ENCODE measurements at regions not wholly inside any gene's neighbourhood (a gene's known extent, or its start where the extent isn't known, plus 50 kb on each side); places are given as distances from the start of the nearest gene placed in this dataset.

DNA sequence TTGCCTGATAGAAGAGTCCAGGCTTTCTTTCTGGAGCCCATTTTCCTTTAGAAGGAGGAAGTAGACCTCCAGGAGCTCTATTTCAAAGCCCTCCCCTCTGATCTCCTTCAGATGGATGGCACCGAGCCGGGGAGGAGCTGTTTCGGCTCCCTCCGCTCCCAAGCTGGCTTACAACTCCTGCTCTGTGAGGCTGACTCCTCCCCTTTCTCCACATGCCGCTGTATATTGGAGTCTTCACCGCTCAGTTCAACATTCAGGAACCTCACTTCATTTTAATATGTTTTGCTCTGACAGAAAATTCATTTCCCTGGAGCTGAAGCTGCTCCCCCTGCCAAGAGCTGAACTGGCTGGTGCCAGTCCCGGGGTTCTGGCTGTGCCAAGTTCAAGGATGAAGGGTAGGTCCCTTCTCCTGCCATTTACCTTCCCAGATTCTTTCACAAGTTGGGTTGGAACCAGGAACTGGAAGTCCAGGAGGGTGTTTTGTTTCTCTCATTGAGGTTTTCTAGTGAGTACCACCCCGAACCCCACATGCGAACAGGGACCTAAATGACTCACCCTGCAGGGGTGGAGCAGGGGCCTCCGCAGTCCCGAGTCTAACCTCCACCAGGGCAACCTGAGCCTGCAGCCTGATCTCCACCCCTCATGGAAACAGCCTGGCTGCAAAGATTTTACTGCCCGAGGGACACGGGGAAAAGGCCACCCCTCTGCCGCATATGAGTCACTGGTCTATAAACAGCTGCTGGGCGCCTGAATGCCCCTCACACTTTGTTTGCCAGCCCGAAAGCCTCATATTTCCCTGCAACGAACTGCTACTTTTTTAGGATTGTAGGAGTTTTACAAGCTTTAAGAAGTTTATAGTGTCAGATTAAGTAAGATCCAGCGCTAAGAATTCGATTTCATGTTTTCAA lies 68.6 kb upstream of the FOXA2 start:
- no peak for DNase-seq (ENCODE audit: low read depth, low spot score)

DNA sequence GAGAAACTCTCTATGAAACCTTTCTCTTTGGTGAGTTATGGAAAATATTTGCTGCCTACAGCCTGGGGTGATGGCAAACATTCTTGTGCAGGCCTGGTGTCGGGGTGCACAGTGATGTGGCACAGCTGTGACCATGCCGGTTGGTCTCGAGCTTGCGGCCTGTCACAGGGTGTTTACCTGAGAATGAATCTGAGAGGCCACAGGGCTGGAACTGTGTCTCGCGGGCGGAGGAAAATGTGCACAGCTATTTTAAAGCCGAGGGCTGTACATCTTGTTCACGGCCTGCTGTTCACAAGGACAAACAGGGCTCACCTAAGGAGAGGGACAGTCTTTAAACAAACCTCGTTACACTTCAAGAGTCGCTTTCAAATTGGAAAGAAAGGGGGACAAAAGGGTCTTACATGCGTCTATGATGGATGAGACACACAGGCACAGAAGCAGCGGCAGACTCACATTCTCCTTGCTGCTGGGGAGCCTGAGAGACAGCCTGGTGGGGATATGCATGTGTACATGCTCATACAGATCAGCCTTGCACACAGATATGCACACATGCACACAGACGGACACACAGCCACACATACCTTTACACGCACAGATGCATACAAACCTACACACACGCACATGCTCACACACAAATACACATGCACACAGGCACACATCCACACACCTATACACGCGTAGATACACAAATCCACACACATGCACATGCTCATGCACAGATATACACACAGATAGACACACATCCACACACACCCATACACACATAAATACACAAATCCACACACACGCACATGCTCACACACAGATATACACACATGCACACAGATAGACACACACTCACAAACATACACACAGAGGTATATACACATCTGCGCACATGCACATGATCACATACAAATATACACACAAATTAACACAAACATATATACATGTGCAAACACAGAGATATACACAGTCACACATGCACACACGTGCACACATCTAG lies 69.6 kb upstream of the FOXA2 start:
- no peak for DNase-seq (ENCODE audit: low read depth, low spot score)

DNA sequence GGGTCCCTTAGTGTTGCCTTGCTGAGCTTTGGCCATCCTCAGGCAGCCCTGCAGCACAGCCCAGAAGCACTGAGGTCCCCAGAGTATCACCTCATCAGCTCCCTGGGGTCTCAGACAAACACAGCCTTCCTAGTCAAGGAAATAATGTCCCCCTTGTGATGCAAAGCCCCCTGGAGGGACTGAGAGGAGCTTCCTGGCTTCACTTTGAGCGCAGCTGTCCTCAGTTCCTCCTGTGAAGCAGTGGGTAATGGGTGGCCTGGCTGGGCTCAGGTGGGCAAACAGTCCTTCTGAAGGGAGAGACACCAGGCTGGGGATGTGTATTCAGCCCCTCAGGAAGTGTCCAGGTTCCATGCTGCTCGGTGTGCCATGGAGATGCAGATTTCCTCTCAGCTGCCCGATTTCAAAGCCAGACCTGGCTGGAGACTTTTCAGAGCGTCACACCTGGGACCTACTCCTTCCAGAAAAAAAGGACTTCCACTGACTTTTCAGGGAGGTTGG lies 79.2 kb upstream of the FOXA2 start:
- no peak for DNase-seq (ENCODE audit: low read depth, low spot score)

DNA sequence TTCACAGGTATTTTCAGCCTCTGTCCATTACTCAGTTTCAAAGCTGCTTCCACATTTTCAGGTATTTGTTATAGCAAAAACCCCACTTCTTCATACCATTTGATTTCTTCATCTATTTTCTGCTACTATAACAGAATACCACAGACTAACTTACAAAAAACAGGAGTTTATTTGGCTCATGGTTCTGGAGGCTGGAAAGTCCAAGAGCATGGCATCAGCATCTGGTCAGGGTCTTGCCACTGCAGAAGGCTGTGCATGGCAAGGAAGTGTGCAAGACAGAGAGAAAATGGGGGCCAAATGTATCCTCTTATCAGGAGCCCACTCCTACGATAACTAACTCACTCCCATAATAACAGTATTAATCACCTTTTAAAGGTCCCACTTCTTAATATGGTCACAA lies 82.8 kb upstream of the FOXA2 start:
- no peak for DNase-seq (ENCODE audit: low read depth, low spot score)

DNA sequence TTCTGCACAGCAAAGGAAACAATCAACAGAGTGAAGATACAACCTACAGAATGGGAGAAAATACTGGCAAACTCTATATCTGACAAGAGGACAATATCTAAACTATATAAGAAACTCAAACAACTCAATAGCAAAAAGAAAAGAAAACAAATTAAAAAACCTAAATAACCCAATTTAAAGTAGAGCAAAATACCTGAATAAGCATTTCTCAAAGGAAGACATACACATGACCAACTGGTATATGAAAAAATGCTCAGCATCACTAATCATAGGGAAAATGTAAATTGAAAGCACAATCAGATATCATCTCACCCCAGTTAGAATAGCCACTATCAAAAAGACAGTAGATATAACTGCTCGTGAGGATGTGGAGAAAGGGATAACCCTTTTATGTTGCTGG lies 87.8 kb upstream of the FOXA2 start:
- DNase-seq (ENCODE audit: low read depth, low spot score), result no peak

DNA sequence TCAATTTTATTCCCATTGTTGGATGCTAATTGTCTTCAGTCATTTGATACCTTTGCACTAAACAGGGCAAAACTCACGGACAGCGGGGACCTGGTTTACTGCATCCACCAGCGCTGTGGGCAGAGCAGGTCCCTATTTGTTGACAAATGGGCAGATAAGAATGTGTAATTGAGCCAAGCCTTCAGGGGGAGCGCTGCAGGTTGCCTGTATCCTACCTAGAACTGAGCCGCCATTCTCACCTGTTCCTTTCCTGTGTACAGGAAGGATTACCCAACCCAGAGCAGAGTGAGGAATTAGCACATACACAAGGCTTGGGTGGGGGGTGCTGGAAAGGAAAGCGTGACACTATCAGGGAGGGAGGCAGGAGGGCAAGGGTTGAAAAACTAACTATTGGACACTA lies 89.1 kb upstream of the FOXA2 start:
- DNase-seq (ENCODE audit: low read depth, low spot score), result no peak

DNA sequence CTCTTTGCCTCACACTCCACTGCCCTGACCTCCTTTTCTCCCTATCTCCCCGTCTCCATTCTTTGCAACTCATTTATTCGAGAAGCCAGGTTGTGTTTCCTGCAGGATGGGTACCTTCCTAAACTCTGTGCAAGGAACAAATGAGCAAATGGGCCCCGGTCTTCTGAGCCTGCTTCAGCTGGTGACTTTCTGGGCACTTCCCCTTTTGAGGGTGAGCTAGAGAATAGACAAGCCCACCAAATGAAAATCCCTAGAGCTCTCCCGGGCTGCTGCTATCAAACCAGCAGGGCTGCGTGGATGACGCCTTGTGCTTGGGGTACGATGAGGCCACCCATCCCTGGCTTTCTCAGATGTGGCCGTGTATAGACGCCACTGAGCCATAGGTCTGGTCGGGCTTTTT lies 91.0 kb upstream of the FOXA2 start:
- no peak for DNase-seq (ENCODE audit: low read depth, low spot score)

DNA sequence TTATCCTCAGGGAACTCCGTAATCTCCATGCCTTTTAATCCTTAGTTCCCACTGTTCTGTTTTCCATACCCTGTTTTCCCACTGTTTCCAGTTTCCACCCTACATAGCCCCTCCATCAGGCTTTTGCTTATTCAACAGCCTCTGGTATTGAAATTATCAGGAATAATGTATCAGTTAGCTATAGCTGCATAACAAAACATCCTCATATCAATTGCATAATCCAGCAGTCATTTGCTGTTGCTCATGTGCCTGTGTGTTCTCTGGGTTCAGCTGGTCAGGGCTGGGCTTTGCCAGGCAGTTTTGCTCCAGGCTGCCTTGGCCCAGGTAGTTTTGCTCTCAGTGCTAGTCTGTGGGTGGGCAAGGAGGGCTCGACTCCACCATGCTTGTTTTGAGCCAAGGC lies 94.3 kb upstream of the FOXA2 start:
- DNase-seq (ENCODE audit: low read depth, low spot score), result no peak

DNA sequence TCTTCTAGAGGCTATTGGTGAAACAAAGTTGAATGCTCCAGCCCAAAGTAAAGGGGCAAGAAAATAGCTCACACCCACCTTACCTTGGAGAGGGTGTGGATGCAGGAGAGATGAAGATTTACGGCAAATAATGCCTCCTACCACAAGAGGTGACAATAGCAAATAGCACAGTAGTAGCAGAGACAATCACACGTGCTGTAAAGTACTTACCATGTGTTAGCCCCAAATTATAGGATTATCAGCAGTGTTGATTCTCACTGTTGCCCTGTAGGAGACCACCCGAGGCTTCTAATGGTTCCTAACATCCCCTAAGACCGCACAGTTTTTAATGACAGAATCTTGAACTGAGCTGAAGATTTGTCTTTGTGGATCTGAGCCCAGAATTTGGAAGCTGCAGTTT lies 94.8 kb upstream of the FOXA2 start:
- DNase-seq (ENCODE audit: low read depth, low spot score), result no peak

DNA sequence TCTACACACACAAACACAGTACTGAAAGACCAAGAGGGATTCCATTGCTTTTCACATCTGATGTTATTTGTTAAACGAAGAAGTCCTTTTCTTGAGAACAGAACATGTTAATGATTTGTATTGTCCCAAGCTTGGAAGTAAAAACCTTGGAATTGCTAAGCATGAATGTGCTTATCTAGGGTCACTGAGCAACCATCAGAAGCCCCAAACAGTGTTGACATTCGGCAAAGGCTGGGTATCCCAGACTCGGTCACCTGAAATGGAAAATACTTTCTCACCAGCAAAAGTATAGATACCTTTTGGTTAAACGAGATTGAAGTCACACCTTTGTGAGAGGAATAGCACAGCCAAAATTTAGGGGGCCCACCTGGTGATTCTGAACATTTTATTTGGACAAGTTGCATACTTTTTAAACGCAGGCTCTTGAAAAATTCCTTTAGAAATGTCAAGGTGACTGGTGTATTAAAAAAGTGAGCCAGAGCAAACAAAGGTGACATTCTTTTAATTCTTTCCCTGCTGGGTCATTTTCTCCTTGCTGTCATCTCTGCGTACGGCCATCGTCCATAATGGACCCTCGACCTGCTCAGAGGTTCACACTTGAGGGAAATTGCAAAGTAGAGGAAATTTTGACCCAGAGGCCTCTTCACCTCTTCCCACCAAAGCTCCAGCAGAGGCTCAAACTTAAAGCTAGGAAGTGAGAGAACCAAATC lies 95.8 kb upstream of the FOXA2 start:
- no peak for DNase-seq (ENCODE audit: low read depth, low spot score)

DNA sequence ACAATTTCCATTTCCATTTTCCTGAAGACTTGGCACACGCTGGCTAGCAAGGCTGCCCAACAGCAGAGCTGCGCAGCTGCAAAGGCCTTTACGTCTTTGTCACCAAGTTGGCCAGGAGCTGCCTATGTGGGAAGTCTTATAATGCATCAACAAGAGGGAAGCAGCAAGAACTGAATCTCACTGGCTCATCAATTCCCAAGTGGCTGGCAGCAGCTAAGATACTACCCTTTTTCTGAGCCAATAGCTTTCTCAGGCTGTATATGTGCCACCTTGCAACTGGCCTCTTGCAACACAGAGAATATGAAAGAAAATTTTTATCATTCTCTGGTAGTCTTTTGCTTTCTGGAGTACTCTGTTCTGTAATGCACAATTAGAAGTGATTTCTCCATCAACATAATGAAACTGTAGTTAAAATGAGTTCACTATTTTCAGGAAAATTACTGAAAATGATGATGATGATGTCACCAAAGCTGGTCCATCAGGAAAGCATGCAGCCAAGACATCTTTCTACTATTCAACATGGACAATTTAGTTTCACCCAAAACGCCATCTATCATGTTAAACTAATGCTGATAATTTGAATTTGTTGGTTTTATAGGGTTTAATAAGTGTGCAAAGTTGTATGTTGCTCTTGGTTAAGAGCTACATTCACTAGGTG lies 97.3 kb upstream of the FOXA2 start:
- no peak for DNase-seq (ENCODE audit: low read depth, low spot score)

DNA sequence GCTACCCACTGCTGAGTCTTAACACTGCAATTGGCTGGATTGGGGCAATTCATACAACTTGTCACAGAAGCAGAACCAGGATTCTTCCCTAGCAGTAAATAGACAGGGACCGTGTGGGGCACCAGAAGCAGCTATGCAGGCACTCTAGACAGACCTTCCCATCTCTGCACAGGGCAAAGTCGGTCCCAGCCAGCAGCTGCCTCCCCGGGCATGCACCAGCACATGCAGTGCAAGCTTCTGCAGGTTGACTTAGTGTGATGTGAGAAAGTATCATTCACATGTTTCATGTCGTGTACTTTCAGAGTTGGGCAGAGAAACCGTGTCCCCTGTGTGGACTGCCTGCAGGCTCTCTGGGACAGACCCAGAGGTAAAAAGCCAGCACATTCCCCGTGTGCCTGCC lies 98.0 kb upstream of the FOXA2 start:
- no peak for DNase-seq (ENCODE audit: low read depth, low spot score)

DNA sequence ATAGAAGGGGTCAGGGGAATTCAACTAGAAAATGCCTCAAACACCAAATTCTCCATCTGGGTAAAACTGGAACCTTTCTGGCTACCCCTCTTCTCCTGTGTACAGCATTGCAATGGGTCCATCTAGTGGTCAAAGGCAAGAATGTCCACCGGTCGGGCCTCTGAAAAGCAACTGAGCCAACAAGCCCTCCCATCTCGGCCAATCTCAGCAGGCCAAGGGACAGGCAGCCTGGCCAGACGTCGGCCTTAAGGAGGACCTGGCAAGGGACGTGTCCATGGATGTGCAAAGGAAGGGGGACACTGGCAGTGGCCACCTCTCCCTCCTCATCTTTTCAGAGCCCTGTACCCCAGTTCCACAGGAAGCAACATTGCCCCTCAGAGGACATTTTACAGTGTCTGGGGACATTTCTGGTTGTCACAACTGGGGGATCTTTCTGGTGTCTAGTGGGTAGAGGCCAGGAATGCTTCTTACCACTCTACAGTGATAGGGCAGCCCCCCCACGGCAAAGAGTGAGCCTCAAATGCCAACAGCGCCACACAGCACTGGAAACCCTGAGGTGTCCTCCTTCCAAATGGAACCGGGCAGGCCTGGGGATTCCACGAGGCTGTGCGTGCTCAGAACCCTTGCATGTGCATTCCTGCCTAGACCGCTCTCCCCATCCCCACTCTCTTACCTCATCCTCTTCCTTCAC lies 99.8 kb upstream of the FOXA2 start:
- DNase-seq (ENCODE audit: low read depth, low spot score), result no peak

DNA sequence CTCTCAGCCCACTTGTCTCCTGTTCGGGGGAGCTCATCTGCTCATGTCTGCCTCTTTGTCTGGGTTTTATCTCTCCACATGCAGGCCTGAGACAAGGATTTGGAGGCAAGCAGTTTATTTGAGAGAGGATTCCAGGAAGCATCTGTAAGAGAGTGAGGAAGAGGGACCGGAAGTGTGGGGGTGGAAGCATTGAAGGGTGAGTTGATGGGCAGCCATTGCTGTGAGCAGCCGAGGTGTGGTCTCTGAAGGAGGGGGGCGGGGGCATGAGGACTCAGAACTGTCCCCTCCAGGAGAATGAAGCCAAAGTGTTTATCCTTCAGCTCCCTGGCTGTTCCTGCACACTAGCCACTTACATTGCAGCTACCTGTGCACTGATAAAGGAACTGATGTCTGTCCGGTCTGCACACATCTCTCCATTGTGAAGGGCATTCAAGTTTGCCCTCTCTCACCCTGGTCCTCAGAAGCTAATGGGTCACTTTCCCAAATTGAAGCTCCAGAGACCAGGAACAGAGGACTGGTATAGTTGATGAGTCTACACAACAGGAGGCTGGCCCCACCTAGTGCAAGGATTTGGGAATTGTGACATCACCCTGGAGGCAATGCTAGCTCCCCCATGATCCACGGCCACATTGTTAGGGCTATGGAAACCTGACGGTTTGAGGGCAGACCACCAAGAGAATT lies 100.5 kb upstream of the FOXA2 start:
- DNase-seq (ENCODE audit: low read depth, low spot score), result no peak

DNA sequence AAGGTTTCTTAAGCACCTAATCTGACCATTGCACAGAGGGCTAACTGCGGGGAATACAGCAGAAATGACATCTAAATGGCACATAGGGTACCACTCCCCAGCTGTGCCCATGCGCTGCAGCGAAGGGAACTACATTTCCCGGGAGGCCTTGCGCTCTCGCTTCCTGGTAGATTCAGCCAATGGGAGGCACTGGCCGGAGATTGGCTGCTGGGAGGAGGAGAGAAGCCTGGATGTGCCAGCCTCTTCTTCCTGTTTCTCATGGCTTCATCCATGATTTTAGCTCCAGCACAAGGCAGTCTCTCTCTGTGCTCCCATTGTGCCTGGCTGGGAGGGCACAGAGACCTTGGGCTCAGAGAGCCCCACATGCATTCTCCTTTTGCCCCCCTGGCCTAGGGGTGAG lies 101.7 kb upstream of the FOXA2 start:
- no peak for DNase-seq (ENCODE audit: low read depth, low spot score)

DNA sequence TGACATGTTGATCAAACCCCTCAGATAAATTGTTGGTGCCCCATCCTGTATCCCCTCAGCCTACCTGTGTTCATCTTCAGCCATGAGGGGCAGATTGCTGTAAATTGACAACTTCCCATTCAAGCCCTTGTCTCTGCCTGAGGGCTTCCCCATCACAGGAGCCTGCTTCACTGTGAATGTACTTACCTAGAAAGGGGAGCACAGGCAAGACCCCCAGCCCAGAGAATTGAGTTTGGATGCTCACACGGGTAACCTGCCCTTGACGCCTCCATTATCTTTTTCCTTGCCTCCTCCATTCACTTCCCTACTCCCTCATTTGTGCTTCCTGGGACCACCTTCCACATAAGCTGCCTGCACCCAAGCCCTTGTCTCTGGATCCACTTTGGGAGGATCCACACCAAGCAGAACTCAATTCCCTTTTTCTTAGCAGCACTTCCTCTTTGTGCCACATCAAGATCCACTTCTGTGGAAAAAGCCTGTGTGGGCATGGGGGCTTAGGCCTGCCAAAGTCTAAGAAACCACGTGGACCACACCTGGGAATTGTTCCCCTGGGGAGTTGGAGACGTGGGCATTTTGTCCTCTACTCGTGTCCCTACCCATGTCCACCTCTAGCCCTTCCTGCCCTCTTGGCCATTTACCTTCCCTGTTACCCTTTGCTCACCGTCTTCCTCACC lies 103.4 kb upstream of the FOXA2 start:
- DNase-seq (ENCODE audit: low read depth, low spot score), result no peak

DNA sequence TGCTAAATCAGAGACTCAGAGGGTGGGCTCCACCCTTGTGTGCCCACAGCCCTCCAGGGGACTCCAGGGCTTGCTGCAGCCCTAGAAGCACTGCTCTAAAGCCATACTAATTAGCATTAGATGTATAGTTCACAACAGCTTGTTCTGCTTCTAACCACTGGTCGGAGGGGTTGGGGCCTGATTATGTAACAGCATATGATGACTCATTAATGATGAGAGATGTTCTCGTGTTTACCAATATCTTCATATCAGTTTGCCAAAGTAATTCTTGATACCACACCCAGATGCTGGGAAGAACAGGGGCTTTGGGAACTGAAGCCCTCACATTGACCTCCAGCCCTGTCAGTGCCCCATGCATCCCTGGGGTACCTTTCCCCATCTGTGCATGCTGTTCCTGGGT lies 104.1 kb upstream of the FOXA2 start:
- DNase-seq (ENCODE audit: low read depth, low spot score), result no peak

DNA sequence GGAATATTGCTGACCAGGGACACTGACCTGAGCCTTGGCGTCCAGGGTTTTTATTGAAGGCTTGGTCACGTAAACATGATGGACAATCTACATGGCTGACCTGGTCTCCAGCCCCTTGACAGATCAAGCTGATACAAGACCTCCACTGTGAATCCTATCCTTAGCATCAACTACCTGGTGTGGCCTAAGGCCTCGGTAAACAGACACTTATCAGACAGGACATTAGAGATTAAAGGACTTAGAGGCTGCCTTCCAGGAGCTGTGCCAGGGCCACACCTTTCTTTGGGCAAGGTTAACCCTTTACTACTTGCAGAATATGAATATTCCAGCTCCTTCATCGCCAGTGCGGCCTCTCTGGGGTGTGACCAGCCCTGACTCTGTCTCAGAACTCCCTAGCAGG lies 104.9 kb upstream of the FOXA2 start:
- no peak for DNase-seq (ENCODE audit: low read depth, low spot score)

DNA sequence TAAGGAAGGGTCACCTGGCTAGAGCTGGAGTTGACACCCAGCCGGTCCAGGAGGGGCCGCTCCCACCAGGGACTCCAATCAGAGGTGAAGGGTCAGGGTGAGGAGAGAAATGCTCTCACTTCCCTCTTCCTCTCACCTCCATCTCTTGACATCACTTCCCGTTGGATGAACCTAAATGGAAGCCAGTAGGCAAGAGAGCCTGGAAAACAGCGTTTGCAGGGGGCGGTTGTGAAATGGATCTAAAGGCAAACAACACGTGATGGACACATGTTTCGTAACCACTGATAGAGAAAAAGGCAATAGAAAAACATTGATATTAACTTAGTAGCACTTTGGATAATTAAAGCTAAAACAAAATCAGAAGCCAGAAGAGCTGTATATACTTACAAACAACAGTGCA lies 105.6 kb upstream of the FOXA2 start:
- no peak for DNase-seq (ENCODE audit: low read depth, low spot score)

Data from brain pericyte (primary cell).